GM23338 (cell line): ENCODE measurements at regions not wholly inside any gene's neighbourhood (a gene's known extent, or its start where the extent isn't known, plus 50 kb on each side); places are given as distances from the start of the nearest gene placed in this dataset.
A peak's percentile ranks its signal among the peaks of the same experiment; 100 is the strongest.

Source experiments
- ATAC-seq: fragments of 200-7000 bp; cut with Tn5 transposase; 3 replicates; pipeline ENCODE4 v1.9.1; 2020
- DNase-seq: peaks from one replicate; pipeline ENCODE4 v3.0.0-alpha.2; 2015; ENCODE audit warnings: low spot score
- H2AFZ ChIP-seq: fragments of 200-600 bp; sonication (generic); 2 replicates; pipeline ENCODE4 v1.8.0; 2016; ENCODE audit warnings: antibody characterized with exemption, mild to moderate bottlenecking, moderate library complexity
- H3F3A ChIP-seq: fragments of 200-600 bp; sonication (generic); replicated peaks from 2 replicates; pipeline ENCODE4 v1.8.0; 2017; ENCODE audit warnings: antibody characterized with exemption, mixed run types, low read depth
- H3K27ac ChIP-seq: fragments of 200-600 bp; sonication (generic); 2 replicates; pipeline ENCODE4 v1.6.1; 2016; ENCODE audit warnings: low read depth
- H3K27me3 ChIP-seq: fragments of 200-600 bp; sonication (generic); 2 replicates; pipeline ENCODE4 v1.8.0; 2016; ENCODE audit warnings: mild to moderate bottlenecking, mixed run types, moderate library complexity; ENCODE audit not compliant: insufficient read depth
- H3K36me3 ChIP-seq: fragments of 200-600 bp; sonication (generic); 2 replicates; pipeline ENCODE4 v1.8.0; 2016; ENCODE audit warnings: mild to moderate bottlenecking; ENCODE audit not compliant: insufficient read depth
- H3K4me1 ChIP-seq: fragments of 200-600 bp; sonication (generic); 2 replicates; pipeline ENCODE4 v1.8.0; 2016; ENCODE audit warnings: mild to moderate bottlenecking, moderate library complexity; ENCODE audit not compliant: insufficient read depth
- H3K4me2 ChIP-seq: fragments of 200-600 bp; sonication (generic); 2 replicates; pipeline ENCODE4 v1.7.1; 2017; ENCODE audit warnings: mixed run types
- H3K4me3 ChIP-seq: fragments of 200-600 bp; sonication (generic); 2 replicates; pipeline ENCODE4 v1.6.1; 2016; ENCODE audit warnings: mixed run types
- H3K79me2 ChIP-seq: fragments of 200-600 bp; sonication (generic); replicated peaks from 2 replicates; pipeline ENCODE4 v1.8.0; 2017; ENCODE audit warnings: mild to moderate bottlenecking; ENCODE audit not compliant: insufficient read depth
- H3K9me2 ChIP-seq: fragments of 200-600 bp; sonication (generic); 2 replicates; pipeline ENCODE4 v1.8.0; 2017; ENCODE audit not compliant: insufficient read depth
- H4K20me1 ChIP-seq: fragments of 200-600 bp; sonication (generic); replicated peaks from 2 replicates; pipeline ENCODE4 v1.8.0; 2017; ENCODE audit warnings: mild to moderate bottlenecking; ENCODE audit not compliant: insufficient read depth
- H3K27ac Mint-ChIP-seq: 2 replicates; pipeline ENCODE4 v1.8.0; 2020; ENCODE audit warnings: inconsistent platforms, mild to moderate bottlenecking, moderate library complexity, mixed read lengths
- H3K27me3 Mint-ChIP-seq: 3 replicates; pipeline ENCODE4 v1.8.0; 2022; ENCODE audit warnings: low read depth, mild to moderate bottlenecking, moderate library complexity, mixed read lengths, inconsistent platforms; ENCODE audit not compliant: insufficient read depth, poor library complexity
- H3K36me3 Mint-ChIP-seq: 3 replicates; pipeline ENCODE4 v1.8.0; 2021; ENCODE audit warnings: low read depth, mild to moderate bottlenecking, inconsistent platforms, moderate library complexity, mixed read lengths
- H3K4me1 Mint-ChIP-seq: 3 replicates; pipeline ENCODE4 v1.8.0; 2020; ENCODE audit warnings: mild to moderate bottlenecking, inconsistent platforms, mixed read lengths
- H3K4me3 Mint-ChIP-seq: 3 replicates; pipeline ENCODE4 v1.8.0; 2021; ENCODE audit warnings: moderate library complexity, mild to moderate bottlenecking, inconsistent platforms, mixed read lengths
- H3K9me3 Mint-ChIP-seq: 3 replicates; pipeline ENCODE4 v1.8.0; 2020; ENCODE audit warnings: moderate library complexity, mild to moderate bottlenecking, inconsistent platforms, mixed read lengths
- CREB1 ChIP-seq: fragments of 250-450 bp; sonication (Bioruptor Pico); IDR thresholded peaks from 2 replicates; pipeline ENCODE4 v1.5.0; 2020; ENCODE audit warnings: low read depth, mild to moderate bottlenecking, moderate library complexity
- EZH2 ChIP-seq: fragments of 200-600 bp; sonication (generic); IDR thresholded peaks from one replicate; pipeline ENCODE4 v1.8.0; 2017; ENCODE audit warnings: antibody characterized with exemption, mild to moderate bottlenecking, low read depth; ENCODE audit not compliant: unreplicated experiment
- EZH2phosphoT487 ChIP-seq: fragments of 200-600 bp; sonication (generic); IDR thresholded peaks from one replicate; pipeline ENCODE4 v1.8.1; 2018; ENCODE audit warnings: antibody characterized with exemption; ENCODE audit not compliant: unreplicated experiment
- JUNB ChIP-seq: IDR thresholded peaks from one replicate; pipeline ENCODE4 v1.6.1; 2016; ENCODE audit warnings: antibody characterized with exemption; ENCODE audit not compliant: unreplicated experiment
- NANOG ChIP-seq: IDR thresholded peaks from 2 replicates; pipeline ENCODE4 v1.6.1; 2016; ENCODE audit warnings: antibody characterized with exemption, borderline replicate concordance
- POLR2AphosphoS5 ChIP-seq: IDR thresholded peaks from 2 replicates; pipeline ENCODE4 v1.6.1; 2016; ENCODE audit warnings: antibody characterized with exemption, low read depth
- STAT1 ChIP-seq: IDR thresholded peaks from one replicate; pipeline ENCODE4 v1.6.1; 2016; ENCODE audit warnings: antibody characterized with exemption; ENCODE audit not compliant: unreplicated experiment
- ZNF114 ChIP-seq: fragments of 250-450 bp; sonication (Bioruptor Pico); IDR thresholded peaks from 2 replicates; pipeline ENCODE4 v1.5.0; 2020; ENCODE audit warnings: mild to moderate bottlenecking, moderate library complexity
- ZNF331 ChIP-seq: fragments of 250-450 bp; sonication (Bioruptor Pico); IDR thresholded peaks from 2 replicates; pipeline ENCODE4 v1.5.0; 2020; ENCODE audit warnings: low read depth, mild to moderate bottlenecking, moderate library complexity
- TF ChIP-seq, protein P1 (sequence below): IDR thresholded peaks from one replicate; pipeline ENCODE4 v1.6.1; 2018; ENCODE audit warnings: antibody characterized with exemption; ENCODE audit not compliant: unreplicated experiment
- TF ChIP-seq, protein P2 (sequence below): IDR thresholded peaks from 2 replicates; pipeline ENCODE4 v1.6.1; 2016; ENCODE audit warnings: antibody characterized with exemption
- TF ChIP-seq, protein P3 (sequence below), 2 experiments: fragments of 200-600 bp in 1 of 2; sonication (generic) in 1 of 2; conservative IDR thresholded peaks; 2 replicates each; pipeline versions ENCODE4 v1.5.1 to v1.6.1; 2016 to 2017; ENCODE audit warnings: antibody characterized with exemption in 2 of 2, low read depth in 2 of 2, mild to moderate bottlenecking in 2 of 2, moderate library complexity in 1 of 2

DNA sequence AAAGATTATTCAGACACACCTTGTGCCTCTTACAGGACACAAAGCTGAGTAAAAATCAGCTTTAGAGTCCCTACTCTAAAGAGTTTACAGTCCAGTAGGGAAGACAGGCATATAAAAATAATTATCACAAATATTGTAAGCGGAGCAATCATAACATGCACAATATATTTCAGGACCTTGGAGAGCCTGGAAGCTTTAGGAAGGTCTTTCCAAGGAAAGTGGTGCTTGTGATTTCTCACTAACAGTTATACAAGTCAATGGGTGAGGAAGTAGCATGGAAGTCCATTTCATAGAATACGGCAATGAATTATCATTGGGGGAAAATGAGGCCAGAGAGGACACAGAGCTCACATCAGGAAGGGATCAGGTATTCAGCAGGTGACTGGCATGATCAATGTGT lies 268.3 kb downstream of the C12orf50 start:
- peaks cover 1% of the 10 kb centered on the region for H3K27me3 Mint-ChIP-seq
- Histone ChIP-seq H3K4me2 (no peak overlapping the region), H3K4me3 (no peak overlapping the region), H3K4me1 (no peaks in the 10 kb centered on the region), H3K9me2 (no peaks in the 10 kb centered on the region), H3F3A (no peaks in the 10 kb centered on the region), H3K36me3 (no peaks in the 10 kb centered on the region), H3K27ac (no peak overlapping the region), H4K20me1 (no peaks in the 10 kb centered on the region; the same call in 1 of the 2 replicates), H2AFZ (no peak overlapping the region), H3K79me2 (no peaks in the 10 kb centered on the region), H3K27me3 (no peaks in the 10 kb centered on the region)
- TF ChIP-seq, protein P1, sequence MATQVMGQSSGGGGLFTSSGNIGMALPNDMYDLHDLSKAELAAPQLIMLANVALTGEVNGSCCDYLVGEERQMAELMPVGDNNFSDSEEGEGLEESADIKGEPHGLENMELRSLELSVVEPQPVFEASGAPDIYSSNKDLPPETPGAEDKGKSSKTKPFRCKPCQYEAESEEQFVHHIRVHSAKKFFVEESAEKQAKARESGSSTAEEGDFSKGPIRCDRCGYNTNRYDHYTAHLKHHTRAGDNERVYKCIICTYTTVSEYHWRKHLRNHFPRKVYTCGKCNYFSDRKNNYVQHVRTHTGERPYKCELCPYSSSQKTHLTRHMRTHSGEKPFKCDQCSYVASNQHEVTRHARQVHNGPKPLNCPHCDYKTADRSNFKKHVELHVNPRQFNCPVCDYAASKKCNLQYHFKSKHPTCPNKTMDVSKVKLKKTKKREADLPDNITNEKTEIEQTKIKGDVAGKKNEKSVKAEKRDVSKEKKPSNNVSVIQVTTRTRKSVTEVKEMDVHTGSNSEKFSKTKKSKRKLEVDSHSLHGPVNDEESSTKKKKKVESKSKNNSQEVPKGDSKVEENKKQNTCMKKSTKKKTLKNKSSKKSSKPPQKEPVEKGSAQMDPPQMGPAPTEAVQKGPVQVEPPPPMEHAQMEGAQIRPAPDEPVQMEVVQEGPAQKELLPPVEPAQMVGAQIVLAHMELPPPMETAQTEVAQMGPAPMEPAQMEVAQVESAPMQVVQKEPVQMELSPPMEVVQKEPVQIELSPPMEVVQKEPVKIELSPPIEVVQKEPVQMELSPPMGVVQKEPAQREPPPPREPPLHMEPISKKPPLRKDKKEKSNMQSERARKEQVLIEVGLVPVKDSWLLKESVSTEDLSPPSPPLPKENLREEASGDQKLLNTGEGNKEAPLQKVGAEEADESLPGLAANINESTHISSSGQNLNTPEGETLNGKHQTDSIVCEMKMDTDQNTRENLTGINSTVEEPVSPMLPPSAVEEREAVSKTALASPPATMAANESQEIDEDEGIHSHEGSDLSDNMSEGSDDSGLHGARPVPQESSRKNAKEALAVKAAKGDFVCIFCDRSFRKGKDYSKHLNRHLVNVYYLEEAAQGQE: peak; percentile 47
- no peak for TF ChIP-seq ZNF331 (CRISPR knock-in tag)
- TF ChIP-seq NANOG: no peak
- no peak for TF ChIP-seq EZH2phosphoT487
- no peak overlapping the region for H3K4me3 Mint-ChIP-seq
- no peaks in the 10 kb centered on the region; the same call in 2 of the 3 replicates for H3K4me1 Mint-ChIP-seq
- H3K9me3 Mint-ChIP-seq: no peaks in the 10 kb centered on the region
- H3K36me3 Mint-ChIP-seq: no peaks in the 10 kb centered on the region; the same call in 2 of the 3 replicates
- ATAC-seq (no peak), DNase-seq (no peak)
- no peak overlapping the region for H3K27ac Mint-ChIP-seq

DNA sequence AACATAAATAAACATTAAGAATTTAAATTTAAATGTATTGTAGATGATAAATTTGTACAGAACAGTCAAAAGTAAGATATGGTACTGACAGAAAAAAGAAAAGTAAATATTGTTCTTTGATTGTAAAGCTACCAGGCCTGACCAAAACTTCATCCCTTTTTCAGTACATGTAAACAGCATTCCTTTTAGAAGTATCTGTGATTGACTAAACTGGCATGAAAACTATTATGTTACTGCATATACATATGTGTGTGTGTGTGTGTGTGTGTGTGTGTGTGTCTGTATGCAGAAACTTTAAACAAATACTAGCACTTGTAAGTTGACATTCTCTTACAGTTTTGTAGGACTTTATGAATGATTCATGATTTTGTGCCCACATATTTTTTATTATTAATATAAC lies 270.9 kb downstream of the C12orf50 start:
- Mint-ChIP-seq H3K4me3 (no peak overlapping the region), H3K27me3 (no peaks in the 10 kb centered on the region), H3K4me1 (no peaks in the 10 kb centered on the region; the same call in 2 of the 3 replicates), H3K36me3 (no peaks in the 10 kb centered on the region; the same call in 2 of the 3 replicates), H3K9me3 (0 out of 3 replicates have a peak, but pooled peaks cover 2% of the 10 kb centered on the region), H3K27ac (no peak overlapping the region)
- ATAC-seq (no peak), DNase-seq (no peak)
- H3K36me3 ChIP-seq: no peaks in the 10 kb centered on the region
- no peaks in the 10 kb centered on the region for H4K20me1 ChIP-seq
- no peak overlapping the region for H3K4me3 ChIP-seq
- no peak overlapping the region for H3K27ac ChIP-seq
- H3K79me2 ChIP-seq: no peaks in the 10 kb centered on the region
- H3K27me3 ChIP-seq: no peaks in the 10 kb centered on the region
- H3K4me2 ChIP-seq: no peak overlapping the region
- H2AFZ ChIP-seq: no peak overlapping the region
- no peaks in the 10 kb centered on the region for H3K9me2 ChIP-seq
- H3F3A ChIP-seq: no peaks in the 10 kb centered on the region
- no peaks in the 10 kb centered on the region for H3K4me1 ChIP-seq
- TF ChIP-seq ZNF114 (CRISPR knock-in tag): no peak
- no peak for TF ChIP-seq EZH2
- TF ChIP-seq NANOG: no peak
- TF ChIP-seq, protein P2, sequence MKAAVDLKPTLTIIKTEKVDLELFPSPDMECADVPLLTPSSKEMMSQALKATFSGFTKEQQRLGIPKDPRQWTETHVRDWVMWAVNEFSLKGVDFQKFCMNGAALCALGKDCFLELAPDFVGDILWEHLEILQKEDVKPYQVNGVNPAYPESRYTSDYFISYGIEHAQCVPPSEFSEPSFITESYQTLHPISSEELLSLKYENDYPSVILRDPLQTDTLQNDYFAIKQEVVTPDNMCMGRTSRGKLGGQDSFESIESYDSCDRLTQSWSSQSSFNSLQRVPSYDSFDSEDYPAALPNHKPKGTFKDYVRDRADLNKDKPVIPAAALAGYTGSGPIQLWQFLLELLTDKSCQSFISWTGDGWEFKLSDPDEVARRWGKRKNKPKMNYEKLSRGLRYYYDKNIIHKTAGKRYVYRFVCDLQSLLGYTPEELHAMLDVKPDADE: no peak
- no peak for TF ChIP-seq ZNF331 (CRISPR knock-in tag)
- TF ChIP-seq, protein P3, sequence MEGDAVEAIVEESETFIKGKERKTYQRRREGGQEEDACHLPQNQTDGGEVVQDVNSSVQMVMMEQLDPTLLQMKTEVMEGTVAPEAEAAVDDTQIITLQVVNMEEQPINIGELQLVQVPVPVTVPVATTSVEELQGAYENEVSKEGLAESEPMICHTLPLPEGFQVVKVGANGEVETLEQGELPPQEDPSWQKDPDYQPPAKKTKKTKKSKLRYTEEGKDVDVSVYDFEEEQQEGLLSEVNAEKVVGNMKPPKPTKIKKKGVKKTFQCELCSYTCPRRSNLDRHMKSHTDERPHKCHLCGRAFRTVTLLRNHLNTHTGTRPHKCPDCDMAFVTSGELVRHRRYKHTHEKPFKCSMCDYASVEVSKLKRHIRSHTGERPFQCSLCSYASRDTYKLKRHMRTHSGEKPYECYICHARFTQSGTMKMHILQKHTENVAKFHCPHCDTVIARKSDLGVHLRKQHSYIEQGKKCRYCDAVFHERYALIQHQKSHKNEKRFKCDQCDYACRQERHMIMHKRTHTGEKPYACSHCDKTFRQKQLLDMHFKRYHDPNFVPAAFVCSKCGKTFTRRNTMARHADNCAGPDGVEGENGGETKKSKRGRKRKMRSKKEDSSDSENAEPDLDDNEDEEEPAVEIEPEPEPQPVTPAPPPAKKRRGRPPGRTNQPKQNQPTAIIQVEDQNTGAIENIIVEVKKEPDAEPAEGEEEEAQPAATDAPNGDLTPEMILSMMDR (conservative IDR thresholded peaks at IDR 0.05; ENCODE audit: low read depth in 2 of 2): no peak
- no peak for TF ChIP-seq CREB1 (CRISPR knock-in tag)
- TF ChIP-seq STAT1: no peak
- TF ChIP-seq JUNB: no peak
- TF ChIP-seq, protein P1: no peak
- TF ChIP-seq POLR2AphosphoS5: no peak
